HEK293 (cell line): ENCODE measurements at regions not wholly inside any gene's neighbourhood (a gene's known extent, or its start where the extent isn't known, plus 50 kb on each side); places are given as distances from the start of the nearest gene placed in this dataset.

Experiments used
- CTCF ChIA-PET: fragments of 350-600 bp; formaldehyde crosslinking; extraction: SDS; loops from one replicate; lab custom pipeline; 2021; ENCODE audit warnings: antibody characterized with exemption; lab: Yijun Ruan, JAX
- POLR2A ChIA-PET: fragments of 300-600 bp; formaldehyde crosslinking; extraction: SDS; loops from one replicate; lab custom pipeline; 2020; ENCODE audit warnings: antibody characterized with exemption, inconsistent platforms; lab: Yijun Ruan, JAX
- H3K27ac ChIP-seq: fragments of 200-500 bp; sonication (Bioruptor generic); 2 replicates; pipeline ENCODE4 v1.5.1; 2014; ENCODE audit warnings: low read depth, low read length, control low read depth, inconsistent platforms; ENCODE audit errors: extremely low read depth
- H3K36me3 ChIP-seq, 2 experiments: fragments of 200-500 bp in 1 of 2; sonication (Bioruptor generic) in 1 of 2; 1 replicate in 1 of 2; 2 replicates in 1 of 2; pipeline ENCODE4 v1.5.1; 2014 to 2017; ENCODE audit warnings: inconsistent platforms in 2 of 2, low read length in 2 of 2; ENCODE audit not compliant: control insufficient read depth in 2 of 2, insufficient read depth in 1 of 2
- H3K4me1 ChIP-seq: fragments of 200-500 bp; sonication (Bioruptor generic); 2 replicates; pipeline ENCODE4 v1.5.1; 2014; ENCODE audit warnings: mild to moderate bottlenecking, low read length, inconsistent platforms; ENCODE audit not compliant: control insufficient read depth, insufficient read depth
- H3K4me3 ChIP-seq: 2 replicates; pipeline ENCODE4 v1.5.1; 2011; ENCODE audit warnings: low read depth, mild to moderate bottlenecking, control low read depth, low read length, moderate library complexity
- H3K9me3 ChIP-seq: fragments of 200-500 bp; sonication (Bioruptor generic); 2 replicates; pipeline ENCODE4 v1.5.1; 2014; ENCODE audit warnings: low read depth, low read length, inconsistent platforms; ENCODE audit not compliant: control insufficient read depth, insufficient read depth
- BCL11A ChIP-seq: fragments of 450-650 bp; formaldehyde crosslinking; IDR thresholded peaks from 2 replicates; pipeline ENCODE4 v1.5.1; 2016; ENCODE audit warnings: low read depth, missing biosample characterization, missing genetic modification characterization
- CTCF ChIP-seq: fragments of 450-650 bp; formaldehyde crosslinking; IDR thresholded peaks from 2 replicates; pipeline ENCODE4 v1.5.1; 2016; ENCODE audit warnings: missing biosample characterization, missing genetic modification characterization
- GLIS2 ChIP-seq: fragments of 450-650 bp; formaldehyde crosslinking; IDR thresholded peaks from 2 replicates; pipeline ENCODE4 v1.5.1; 2016; ENCODE audit warnings: missing biosample characterization, missing genetic modification characterization
- KLF17 ChIP-seq: fragments of 450-650 bp; formaldehyde crosslinking; IDR thresholded peaks from 2 replicates; pipeline ENCODE4 v1.5.1; 2016; ENCODE audit warnings: missing biosample characterization, missing genetic modification characterization
- PRDM2 ChIP-seq: fragments of 450-650 bp; formaldehyde crosslinking; IDR thresholded peaks from 2 replicates; pipeline ENCODE4 v1.5.1; 2016; ENCODE audit warnings: missing biosample characterization, missing genetic modification characterization, borderline replicate concordance
- REST ChIP-seq: fragments of 450-650 bp; formaldehyde crosslinking; IDR thresholded peaks from 2 replicates; pipeline ENCODE4 v1.5.1; 2016; ENCODE audit warnings: missing biosample characterization, missing genetic modification characterization
- ZBTB11 ChIP-seq: fragments of 450-650 bp; formaldehyde crosslinking; conservative IDR thresholded peaks from 2 replicates; pipeline ENCODE4 v1.5.1; 2016; ENCODE audit warnings: low read depth, missing biosample characterization, missing genetic modification characterization
- ZBTB7A ChIP-seq: fragments of 450-650 bp; formaldehyde crosslinking; IDR thresholded peaks from 2 replicates; pipeline ENCODE4 v1.5.1; 2016; ENCODE audit warnings: low read depth, missing biosample characterization, missing genetic modification characterization
- ZNF133 ChIP-seq: fragments of 450-650 bp; formaldehyde crosslinking; IDR thresholded peaks from 2 replicates; pipeline ENCODE4 v1.5.1; 2016; ENCODE audit warnings: missing biosample characterization, missing genetic modification characterization
- ZNF324 ChIP-seq: fragments of 450-650 bp; formaldehyde crosslinking; IDR thresholded peaks from 2 replicates; pipeline ENCODE4 v1.5.1; 2016; ENCODE audit warnings: missing biosample characterization, missing genetic modification characterization
- ZNF341 ChIP-seq: fragments of 450-650 bp; formaldehyde crosslinking; IDR thresholded peaks from 2 replicates; pipeline ENCODE4; 2016; ENCODE audit warnings: low read depth, missing biosample characterization, missing genetic modification characterization
- ZNF518A ChIP-seq: fragments of 450-650 bp; formaldehyde crosslinking; conservative IDR thresholded peaks from 2 replicates; pipeline ENCODE4 v1.5.1; 2016; ENCODE audit warnings: low read depth, missing biosample characterization, missing genetic modification characterization
- ZNF843 ChIP-seq: fragments of 450-650 bp; formaldehyde crosslinking; IDR thresholded peaks from 2 replicates; pipeline ENCODE4 v1.5.1; 2016; ENCODE audit warnings: missing biosample characterization, missing genetic modification characterization
- ZSCAN4 ChIP-seq: fragments of 450-650 bp; formaldehyde crosslinking; IDR thresholded peaks from 2 replicates; pipeline ENCODE4 v1.5.1; 2017; ENCODE audit warnings: missing biosample characterization, missing genetic modification characterization

- H3K36me3 ChIP-seq: no peaks in the 10 kb centered on the region
- H3K9me3 ChIP-seq: no peaks in the 10 kb centered on the region
- ChIA-PET CTCF (no interaction called here), POLR2A (no interaction called here)
- H3K27ac ChIP-seq: no peak overlapping the region
- H3K4me3 ChIP-seq: no peak overlapping the region
- H3K4me1 ChIP-seq: no peaks in the 10 kb centered on the region
- no peak for TF ChIP-seq ZNF133 (tag by site-specific recombination)
- no peak for TF ChIP-seq ZNF324 (tag by site-specific recombination)
- TF ChIP-seq ZSCAN4 (tag by site-specific recombination): no peak
- TF ChIP-seq ZNF518A (tag by site-specific recombination): no peak
- no peak for TF ChIP-seq KLF17 (tag by site-specific recombination)
- TF ChIP-seq REST: no peak
- no peak for TF ChIP-seq ZNF843 (tag by site-specific recombination)
- no peak for TF ChIP-seq ZBTB11 (tag by site-specific recombination)
- no peak for TF ChIP-seq ZBTB7A (tag by site-specific recombination)
- TF ChIP-seq ZNF341 (tag by site-specific recombination): no peak
- no peak for TF ChIP-seq GLIS2 (tag by site-specific recombination)
- no peak for TF ChIP-seq PRDM2 (tag by site-specific recombination)
- TF ChIP-seq CTCF (tag by site-specific recombination): no peak
- TF ChIP-seq BCL11A (tag by site-specific recombination): no peak
Observed at GRCh38 chr18:72174972-72175649, 369.0 kb downstream of the CBLN2 start.
